Bronchial epithelial cell (primary cell): ENCODE measurements at regions not wholly inside any gene's neighbourhood (a gene's known extent, or its start where the extent isn't known, plus 50 kb on each side); places are given as distances from the start of the nearest gene placed in this dataset.

ENCODE experiments used
- DNase-seq: peaks from one replicate; pipeline ENCODE4 v3.0.0-alpha.2; 2010; ENCODE audit warnings: low read depth
- FAIRE-seq: peaks from 2 replicates; lab custom pipeline; 2011; peaks lifted over from hg19 to GRCh38; lab: Jason Lieb, UNC
- H3K27me3 ChIP-seq: 2 replicates; pipeline ENCODE4 v1.5.1; 2011; ENCODE audit warnings: low read length; ENCODE audit not compliant: control insufficient read depth, insufficient read depth
- H3K36me3 ChIP-seq: 2 replicates; pipeline ENCODE4 v1.5.1; 2011; ENCODE audit warnings: low read length; ENCODE audit not compliant: control insufficient read depth, insufficient read depth
- H3K4me3 ChIP-seq: 2 replicates; pipeline ENCODE4 v1.5.1; 2011; ENCODE audit warnings: mild to moderate bottlenecking, low read depth, low read length, control low read depth
- TF ChIP-seq, protein P1 (sequence below): IDR thresholded peaks from 2 replicates; pipeline ENCODE4 v1.5.1; 2011; ENCODE audit warnings: mild to moderate bottlenecking, moderate library complexity, low read length, control low read depth, inconsistent platforms; ENCODE audit not compliant: insufficient read depth, severe bottlenecking

DNA sequence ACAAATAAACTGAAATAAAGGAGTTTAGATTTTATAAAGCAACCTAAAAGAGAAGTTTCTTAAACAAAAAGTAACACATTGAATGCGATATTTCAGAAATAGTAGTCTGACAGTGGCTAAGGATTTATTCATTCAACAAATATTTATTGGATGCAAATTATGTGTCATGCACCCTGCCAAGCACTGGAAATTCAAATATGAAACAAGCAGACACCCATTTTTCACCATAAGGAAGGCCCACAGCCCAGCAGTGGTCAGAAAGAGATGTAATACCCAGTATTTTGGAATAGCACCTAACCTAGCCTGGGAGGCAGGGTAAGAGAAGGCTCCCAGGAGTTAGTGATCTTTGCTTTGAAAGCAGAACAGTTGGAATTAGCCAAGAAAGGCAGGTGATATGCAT lies 855.1 kb upstream of the TENM3 start:
- Histone ChIP-seq H3K36me3 (no peaks in the 10 kb centered on the region), H3K27me3 (no peaks in the 10 kb centered on the region), H3K4me3 (no peak overlapping the region)
- FAIRE-seq (no peak), DNase-seq (no peak)
- TF ChIP-seq, protein P1, sequence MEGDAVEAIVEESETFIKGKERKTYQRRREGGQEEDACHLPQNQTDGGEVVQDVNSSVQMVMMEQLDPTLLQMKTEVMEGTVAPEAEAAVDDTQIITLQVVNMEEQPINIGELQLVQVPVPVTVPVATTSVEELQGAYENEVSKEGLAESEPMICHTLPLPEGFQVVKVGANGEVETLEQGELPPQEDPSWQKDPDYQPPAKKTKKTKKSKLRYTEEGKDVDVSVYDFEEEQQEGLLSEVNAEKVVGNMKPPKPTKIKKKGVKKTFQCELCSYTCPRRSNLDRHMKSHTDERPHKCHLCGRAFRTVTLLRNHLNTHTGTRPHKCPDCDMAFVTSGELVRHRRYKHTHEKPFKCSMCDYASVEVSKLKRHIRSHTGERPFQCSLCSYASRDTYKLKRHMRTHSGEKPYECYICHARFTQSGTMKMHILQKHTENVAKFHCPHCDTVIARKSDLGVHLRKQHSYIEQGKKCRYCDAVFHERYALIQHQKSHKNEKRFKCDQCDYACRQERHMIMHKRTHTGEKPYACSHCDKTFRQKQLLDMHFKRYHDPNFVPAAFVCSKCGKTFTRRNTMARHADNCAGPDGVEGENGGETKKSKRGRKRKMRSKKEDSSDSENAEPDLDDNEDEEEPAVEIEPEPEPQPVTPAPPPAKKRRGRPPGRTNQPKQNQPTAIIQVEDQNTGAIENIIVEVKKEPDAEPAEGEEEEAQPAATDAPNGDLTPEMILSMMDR: no peak

DNA sequence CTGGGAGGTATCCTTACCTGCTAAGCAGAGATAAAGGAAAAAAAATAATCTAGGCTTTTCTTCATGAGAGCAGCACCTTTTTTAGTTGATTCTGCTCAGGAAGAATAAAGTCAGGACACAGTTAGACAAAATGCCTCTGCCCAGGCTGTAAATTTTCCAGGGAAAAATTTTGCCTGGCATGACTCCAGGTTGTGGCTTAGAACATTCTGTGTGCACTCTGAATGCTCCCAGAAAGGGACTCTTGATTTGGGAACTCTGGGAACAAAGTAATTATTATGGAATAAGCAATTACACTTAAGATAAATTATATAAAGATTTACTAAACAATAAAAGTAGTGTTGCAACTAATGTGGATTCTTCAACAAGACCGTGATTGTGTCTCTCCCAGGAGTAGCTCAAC lies 826.2 kb upstream of the TENM3 start:
- FAIRE-seq: no peak
- TF ChIP-seq, protein P1: no peak
- Histone ChIP-seq H3K36me3 (no peaks in the 10 kb centered on the region), H3K4me3 (no peak overlapping the region), H3K27me3 (no peaks in the 10 kb centered on the region)
- no peak for DNase-seq

DNA sequence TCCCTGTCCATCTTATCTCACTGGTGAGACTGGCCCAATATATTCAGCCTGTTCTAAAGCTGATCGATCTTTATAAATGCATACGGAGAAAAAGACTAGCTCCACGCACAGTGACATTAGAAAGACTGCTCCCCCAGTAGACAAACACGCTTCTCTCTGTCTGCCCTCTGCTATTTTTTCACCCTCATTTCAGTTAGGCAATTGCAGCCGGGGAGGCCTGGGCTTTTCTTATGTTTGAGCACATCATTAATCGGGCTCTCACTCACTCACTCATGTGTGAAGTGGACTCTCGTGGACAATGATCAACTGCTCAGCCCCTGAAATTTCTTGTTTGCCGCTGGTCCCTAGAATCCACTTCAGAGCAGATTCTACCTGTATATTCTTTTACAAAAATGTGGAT lies 824.7 kb upstream of the TENM3 start:
- H3K4me3 ChIP-seq: no peak overlapping the region
- no peak for FAIRE-seq
- DNase-seq: no peak
- TF ChIP-seq, protein P1: no peak
- H3K36me3 ChIP-seq: no peaks in the 10 kb centered on the region
- no peaks in the 10 kb centered on the region for H3K27me3 ChIP-seq

DNA sequence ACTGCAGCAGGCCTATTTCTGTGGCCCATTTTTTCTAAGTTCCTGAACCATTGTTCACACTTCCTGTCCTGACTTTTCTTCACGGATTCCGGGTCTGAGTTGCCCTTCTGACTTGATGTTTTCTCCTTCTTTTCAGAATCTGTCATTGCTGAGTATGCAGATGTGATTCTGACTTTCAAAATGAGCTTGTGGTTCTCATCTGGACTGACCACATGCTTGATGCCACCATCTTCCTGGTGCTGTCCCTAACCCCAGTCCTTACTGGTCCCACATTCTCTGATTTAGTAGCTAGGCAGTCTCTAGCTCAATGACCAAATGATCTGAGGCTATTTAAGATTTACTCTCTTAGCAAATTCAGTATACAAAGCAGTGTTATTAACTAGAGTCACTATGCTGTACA lies 822.3 kb upstream of the TENM3 start:
- TF ChIP-seq, protein P1: no peak
- Histone ChIP-seq H3K36me3 (no peaks in the 10 kb centered on the region), H3K4me3 (no peak overlapping the region), H3K27me3 (no peaks in the 10 kb centered on the region)
- no peak for FAIRE-seq
- DNase-seq: no peak

DNA sequence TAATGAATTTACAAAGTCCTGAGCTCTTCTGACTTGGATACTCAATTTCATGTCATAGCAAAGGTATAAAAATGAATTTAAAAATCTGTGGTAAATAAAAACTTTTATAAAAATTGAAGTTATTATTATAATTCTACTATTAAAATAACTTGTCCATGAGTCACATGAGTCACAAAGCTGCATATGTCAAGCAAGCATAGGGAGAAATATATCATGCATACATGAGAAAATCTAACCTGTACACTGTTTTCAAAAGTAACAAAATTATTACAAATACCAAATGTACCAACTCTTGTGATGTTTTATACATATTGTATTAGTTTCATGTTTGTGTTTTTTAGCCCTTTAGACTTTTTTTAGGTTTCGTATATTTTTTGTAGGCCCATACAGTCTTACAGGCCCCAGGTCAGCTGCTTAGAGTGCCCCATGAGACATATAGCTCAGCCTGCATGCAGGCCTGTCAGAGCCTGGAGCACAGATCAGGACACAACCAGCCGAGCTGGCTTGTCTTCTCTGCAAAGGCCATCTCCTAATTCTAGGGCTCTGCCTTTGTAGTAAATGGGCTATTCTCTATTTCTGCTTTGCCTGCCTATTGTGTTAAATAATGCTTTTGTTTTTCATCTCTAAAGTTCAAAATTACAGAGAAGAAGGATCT lies 818.7 kb upstream of the TENM3 start:
- H3K4me3 ChIP-seq: no peak overlapping the region
- no peaks in the 10 kb centered on the region for H3K36me3 ChIP-seq
- H3K27me3 ChIP-seq: no peaks in the 10 kb centered on the region
- FAIRE-seq (no peak), DNase-seq (no peak)
- TF ChIP-seq, protein P1: no peak

DNA sequence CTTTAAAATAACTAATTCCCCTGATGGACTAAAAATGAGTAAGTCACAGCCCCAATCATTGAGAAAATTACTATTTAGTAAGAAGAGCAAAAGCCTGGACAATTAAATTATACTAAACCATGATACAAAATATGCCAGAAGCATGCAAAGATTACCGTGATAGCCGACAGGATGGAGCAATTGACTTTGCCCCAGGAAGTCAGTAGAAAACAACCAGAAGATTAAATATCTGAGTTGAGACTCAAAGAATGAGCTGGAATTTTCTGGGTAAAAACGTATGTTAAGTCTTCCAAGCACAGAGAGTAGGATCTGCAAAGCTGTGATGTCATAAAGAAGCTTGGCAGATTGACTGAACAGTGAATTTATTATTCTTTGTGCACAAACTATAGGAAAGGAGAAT lies 816.1 kb upstream of the TENM3 start:
- Histone ChIP-seq H3K36me3 (no peaks in the 10 kb centered on the region), H3K27me3 (no peaks in the 10 kb centered on the region), H3K4me3 (no peak overlapping the region)
- FAIRE-seq (no peak), DNase-seq (no peak)
- TF ChIP-seq, protein P1: no peak
